NB4 (cell line): ENCODE measurements at regions not wholly inside any gene's neighbourhood (a gene's known extent, or its start where the extent isn't known, plus 50 kb on each side); places are given as distances from the start of the nearest gene placed in this dataset.

Experiments
- DNase-seq: peaks from one replicate; pipeline ENCODE4 v3.0.0; 2010; ENCODE audit warnings: low read depth
- H3K4me3 ChIP-seq: one replicate; pipeline ENCODE4 v1.5.1; 2011; ENCODE audit warnings: mild to moderate bottlenecking, low read depth, low read length, moderate library complexity
- MYC ChIP-seq: IDR thresholded peaks from 2 replicates; pipeline ENCODE4 v1.6.1; 2011; ENCODE audit warnings: low read depth, low read length
- POLR2A ChIP-seq: IDR thresholded peaks from 2 replicates; pipeline ENCODE4 v1.6.1; 2011; ENCODE audit warnings: mild to moderate bottlenecking; ENCODE audit not compliant: insufficient read length; ENCODE audit errors: extremely low read depth
- TF ChIP-seq, protein P1 (sequence below): IDR thresholded peaks from 2 replicates; pipeline ENCODE4 v1.6.1; 2011; ENCODE audit warnings: low read depth, low read length
- TF ChIP-seq, protein P2 (sequence below): IDR thresholded peaks from one replicate; pipeline ENCODE4 v1.5.1; 2012; ENCODE audit warnings: low read depth, low read length

DNA sequence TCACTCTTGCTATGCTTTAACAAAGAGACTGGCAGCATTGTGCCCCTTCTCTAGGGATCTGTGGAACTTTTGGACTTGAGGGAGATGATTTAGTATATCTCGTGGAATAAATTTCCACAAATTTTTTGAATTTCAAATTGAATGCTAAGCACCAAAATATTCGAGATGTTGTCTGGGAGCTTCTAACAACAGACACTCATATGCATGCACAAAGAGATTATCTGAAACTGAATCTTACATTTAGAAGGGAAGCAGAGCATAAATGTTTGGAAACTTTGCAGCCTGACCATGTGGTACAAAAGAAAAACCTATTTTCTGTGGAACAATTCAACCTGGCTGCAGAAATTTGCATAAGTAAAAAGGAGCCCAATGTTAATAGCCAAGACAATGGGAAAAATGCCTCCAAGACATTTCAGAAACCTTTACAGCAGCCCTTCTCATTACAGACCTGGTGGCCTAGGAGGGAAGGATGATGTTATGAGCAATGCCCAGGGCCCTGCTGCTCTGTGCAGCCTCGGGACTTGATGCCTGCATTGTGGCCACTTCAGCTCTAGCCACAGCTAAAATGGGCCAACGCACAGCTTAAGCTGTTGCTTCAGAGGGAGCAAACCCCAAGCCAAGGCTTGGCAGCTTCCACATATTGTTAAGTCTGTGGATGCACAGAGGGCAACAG lies 285.8 kb upstream of the FAM174A start:
- DNase-seq = no peak
- no peak overlapping the region for H3K4me3 ChIP-seq
- TF ChIP-seq POLR2A = no peak
- no peak for TF ChIP-seq MYC
- TF ChIP-seq, protein P1, sequence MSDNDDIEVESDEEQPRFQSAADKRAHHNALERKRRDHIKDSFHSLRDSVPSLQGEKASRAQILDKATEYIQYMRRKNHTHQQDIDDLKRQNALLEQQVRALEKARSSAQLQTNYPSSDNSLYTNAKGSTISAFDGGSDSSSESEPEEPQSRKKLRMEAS = no peak
- TF ChIP-seq, protein P2, sequence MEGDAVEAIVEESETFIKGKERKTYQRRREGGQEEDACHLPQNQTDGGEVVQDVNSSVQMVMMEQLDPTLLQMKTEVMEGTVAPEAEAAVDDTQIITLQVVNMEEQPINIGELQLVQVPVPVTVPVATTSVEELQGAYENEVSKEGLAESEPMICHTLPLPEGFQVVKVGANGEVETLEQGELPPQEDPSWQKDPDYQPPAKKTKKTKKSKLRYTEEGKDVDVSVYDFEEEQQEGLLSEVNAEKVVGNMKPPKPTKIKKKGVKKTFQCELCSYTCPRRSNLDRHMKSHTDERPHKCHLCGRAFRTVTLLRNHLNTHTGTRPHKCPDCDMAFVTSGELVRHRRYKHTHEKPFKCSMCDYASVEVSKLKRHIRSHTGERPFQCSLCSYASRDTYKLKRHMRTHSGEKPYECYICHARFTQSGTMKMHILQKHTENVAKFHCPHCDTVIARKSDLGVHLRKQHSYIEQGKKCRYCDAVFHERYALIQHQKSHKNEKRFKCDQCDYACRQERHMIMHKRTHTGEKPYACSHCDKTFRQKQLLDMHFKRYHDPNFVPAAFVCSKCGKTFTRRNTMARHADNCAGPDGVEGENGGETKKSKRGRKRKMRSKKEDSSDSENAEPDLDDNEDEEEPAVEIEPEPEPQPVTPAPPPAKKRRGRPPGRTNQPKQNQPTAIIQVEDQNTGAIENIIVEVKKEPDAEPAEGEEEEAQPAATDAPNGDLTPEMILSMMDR = no peak

DNA sequence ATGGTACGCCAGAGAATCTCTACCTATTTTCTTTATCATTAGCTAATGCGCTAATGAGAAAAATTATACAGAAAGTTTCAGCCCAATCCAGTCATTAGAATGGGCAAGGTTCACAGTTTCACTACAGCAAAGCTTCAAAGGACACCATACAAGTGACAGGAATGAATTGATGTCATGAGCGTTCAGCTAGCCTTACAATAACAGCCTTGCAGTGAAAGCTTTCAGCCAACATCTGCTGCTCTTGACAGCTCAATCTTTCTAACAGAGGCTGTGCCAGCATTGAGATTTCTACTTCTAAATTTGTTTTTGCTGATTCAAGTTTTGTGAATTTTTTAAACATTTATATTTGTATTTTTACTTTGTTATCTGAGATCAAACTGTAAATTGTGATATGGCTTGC lies 302.4 kb upstream of the FAM174A start:
- no peak for DNase-seq
- no peak for TF ChIP-seq POLR2A
- TF ChIP-seq, protein P2 = no peak
- no peak for TF ChIP-seq MYC
- TF ChIP-seq, protein P1 = no peak
- no peak overlapping the region for H3K4me3 ChIP-seq

DNA sequence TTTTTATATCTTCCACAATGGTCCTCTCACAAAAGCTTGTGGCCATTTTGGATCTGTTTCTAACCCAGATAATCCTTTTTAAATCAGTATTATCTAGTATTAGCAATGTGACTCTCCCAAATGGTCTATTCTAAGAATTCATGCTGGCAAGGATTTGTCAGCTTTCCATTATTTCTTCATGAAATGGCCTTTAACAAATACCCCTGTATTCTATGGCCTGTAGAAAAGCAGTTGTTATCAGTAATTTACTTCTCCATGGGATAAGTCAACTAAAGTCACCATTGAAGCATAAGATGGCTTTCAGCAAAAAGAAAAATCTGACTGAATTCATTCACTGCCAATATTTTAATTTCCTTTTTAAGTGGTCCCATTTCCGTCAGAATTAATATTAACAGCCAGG lies 346.4 kb upstream of the FAM174A start:
- H3K4me3 ChIP-seq = no peak overlapping the region
- TF ChIP-seq POLR2A (no peak), MYC (no peak)
- TF ChIP-seq, protein P2 = no peak
- TF ChIP-seq, protein P1 = no peak
- DNase-seq = no peak

DNA sequence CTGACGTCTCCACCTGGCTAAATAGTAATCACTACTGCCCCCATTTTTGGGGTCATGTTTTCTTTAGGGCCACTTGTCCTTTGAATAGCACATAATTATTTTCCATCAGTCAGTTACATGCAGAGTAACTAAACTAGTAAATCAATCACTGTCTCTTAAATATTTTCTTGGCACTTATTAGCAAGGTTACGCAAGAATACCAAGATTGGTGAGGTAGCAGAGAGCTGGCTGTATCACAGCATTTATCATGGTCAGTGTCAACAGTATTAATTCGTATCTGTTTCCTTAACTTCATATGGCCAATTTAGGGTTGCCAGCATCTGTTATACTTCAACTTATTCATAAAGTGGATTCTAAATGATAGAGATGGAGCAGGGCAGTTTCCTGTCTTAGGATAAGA lies 346.8 kb upstream of the FAM174A start:
- TF ChIP-seq POLR2A (no peak), MYC (no peak)
- TF ChIP-seq, protein P1 = no peak
- TF ChIP-seq, protein P2 = no peak
- no peak overlapping the region for H3K4me3 ChIP-seq
- no peak for DNase-seq

DNA sequence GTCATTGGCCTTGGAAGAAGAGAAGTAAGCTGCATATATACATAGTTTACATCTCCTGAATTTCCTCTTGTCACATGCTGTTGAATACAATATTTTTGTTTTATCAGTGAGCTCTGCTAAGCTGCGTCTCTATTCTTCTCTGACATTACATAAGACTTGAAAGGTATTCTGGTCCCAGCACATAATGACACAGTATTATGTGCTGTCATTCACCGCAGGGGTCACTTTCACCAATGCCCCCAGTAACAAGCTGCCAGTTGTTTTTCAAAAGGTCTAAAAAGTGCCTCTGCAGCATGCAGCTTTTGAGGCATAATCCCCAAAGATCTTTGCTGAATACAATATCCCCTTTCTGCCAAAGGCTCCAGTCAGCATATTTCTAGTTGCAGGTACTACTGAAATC lies 349.0 kb upstream of the FAM174A start:
- TF ChIP-seq, protein P2 = no peak
- TF ChIP-seq MYC (no peak), POLR2A (no peak)
- TF ChIP-seq, protein P1 = no peak
- no peak for DNase-seq
- H3K4me3 ChIP-seq = no peak overlapping the region
